HG02870 (cell line): ENCODE measurements at regions not wholly inside any gene's neighbourhood (a gene's known extent, or its start where the extent isn't known, plus 50 kb on each side); places are given as distances from the start of the nearest gene placed in this dataset.
"Not testable (repeated sequence)": the region's sequence is repeated elsewhere in the genome, so short reads cannot be mapped to it uniquely, and the experiment has no call there.

ENCODE experiments used
- ATAC-seq: cut with Tn5 transposase; IDR thresholded peaks from one replicate; pipeline ENCODE4 v1.9.1; 2021; ENCODE audit warnings: mild to moderate bottlenecking, moderate library complexity; ENCODE audit not compliant: unreplicated experiment

DNA sequence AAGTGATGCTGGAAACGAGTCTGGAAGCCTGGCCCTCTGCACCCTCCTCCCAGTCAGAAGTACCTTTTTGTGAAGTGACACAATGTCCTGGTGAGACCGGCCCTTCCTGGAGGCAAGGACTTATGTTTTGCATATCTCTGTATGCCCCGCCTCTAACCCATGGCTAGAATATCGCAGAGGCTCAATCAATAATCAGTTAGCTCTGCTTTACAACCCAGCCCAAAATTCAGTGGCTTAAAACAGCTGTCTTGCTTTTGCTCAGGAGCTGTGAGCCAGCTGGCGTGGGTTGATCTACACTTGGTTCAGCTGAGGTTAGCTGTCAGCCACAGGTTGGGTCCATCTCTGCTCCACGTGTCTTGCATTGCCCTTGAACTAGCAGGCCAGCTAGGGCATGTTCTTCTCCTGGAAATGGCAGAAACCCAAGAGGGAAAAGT is 98.8 kb upstream of the METTL14 start:
- no peak for ATAC-seq

GRCh38 chr4:118587116-118587831 is 97.9 kb upstream of the METTL14 start:
- no peak for ATAC-seq

DNA sequence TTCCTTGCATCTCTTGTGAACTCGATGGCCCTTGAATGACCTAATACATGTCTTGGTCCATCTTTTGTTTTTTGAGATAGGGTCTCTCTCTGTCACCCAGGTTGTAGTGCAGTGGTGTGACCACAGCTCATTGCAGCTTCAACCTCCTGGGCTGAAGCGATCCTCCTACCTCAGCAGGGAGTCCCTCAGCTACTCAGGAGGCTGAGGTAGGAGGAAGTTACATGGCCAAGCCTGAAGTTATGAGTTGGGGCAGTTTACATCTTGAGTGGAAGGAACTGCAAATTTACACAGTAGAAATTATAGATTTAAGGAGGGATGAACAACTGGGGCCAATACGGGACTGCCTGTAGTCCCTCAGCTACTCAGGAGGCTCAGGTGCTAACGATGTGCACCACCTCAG is 97.2 kb upstream of the METTL14 start:
- no peak for ATAC-seq

DNA sequence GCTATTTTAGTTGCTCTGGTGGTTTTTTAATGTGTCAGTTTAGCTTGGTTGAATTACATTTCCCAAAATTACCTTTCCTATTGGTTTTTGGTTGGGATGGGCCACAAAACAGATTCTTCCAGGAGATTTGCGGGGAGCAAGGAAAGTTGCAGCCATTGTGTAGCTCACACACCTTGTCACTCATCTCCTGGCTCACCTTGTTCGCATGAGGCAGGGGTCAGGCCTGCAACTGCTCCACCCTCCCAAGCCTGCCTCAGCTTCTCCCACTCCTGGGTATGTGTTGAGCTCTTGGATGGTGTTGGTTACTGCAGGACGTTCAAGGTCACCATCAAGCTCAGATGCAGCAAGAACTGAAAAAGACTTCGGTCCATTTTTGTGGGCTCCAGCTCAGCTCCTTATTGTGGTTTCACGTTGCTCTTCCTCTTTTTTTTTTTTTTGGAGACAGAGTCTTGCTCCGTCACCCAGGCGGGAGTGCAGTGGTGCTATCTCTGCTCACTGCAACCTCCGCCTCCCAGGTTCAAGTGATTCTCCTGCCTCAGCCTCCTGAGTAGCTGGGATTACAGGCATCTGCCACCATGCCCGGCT is 95.6 kb upstream of the METTL14 start:
- no peak for ATAC-seq

DNA sequence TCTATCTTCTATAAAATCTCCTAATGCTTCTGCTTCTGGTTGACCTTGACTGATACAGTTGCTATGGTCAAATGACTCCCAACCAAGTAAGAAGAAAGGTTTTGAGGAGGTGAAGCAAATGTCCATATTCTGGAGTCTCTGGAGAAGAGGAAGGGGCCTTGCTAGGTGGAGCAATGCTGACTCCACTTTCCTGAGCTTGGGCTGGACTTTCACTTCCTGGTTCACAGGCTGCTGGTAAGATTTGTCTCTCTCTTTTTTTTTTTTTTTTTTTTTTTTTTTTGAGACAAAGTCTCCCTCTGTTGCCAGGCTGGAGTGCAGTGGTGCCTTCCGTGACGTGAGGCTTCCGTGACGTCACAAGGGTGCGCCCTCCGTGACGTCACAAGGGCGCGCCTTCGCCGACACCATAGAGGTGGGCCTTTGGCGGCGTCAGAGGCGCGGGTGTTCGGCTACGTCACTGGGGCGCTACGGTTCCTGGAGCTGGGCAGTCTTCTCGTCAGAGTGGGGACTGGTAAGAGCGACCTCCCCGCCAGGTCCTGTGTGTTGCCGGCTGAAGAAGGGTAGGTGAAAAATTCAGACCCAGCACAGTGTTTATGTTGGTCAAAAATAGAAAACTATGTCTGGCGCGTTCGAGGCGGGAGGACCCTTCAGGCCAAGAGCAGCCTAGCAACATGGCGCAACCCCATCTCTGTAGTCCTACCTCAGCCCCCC is 93.7 kb upstream of the METTL14 start:
- peak; percentile 97 for ATAC-seq

- ATAC-seq: not testable (repeated sequence)
Observed at GRCh38 chr4:118592289-118592688, 92.9 kb upstream of the METTL14 start.

- ATAC-seq: not testable (repeated sequence)
Observed at GRCh38 chr4:118595883-118596282, 89.3 kb upstream of the METTL14 start.

GRCh38 chr4:118625097-118625496 is 60.1 kb upstream of the METTL14 start:
- not testable (repeated sequence) for ATAC-seq

- ATAC-seq: not testable (repeated sequence)
Observed at GRCh38 chr4:118629697-118630096, 55.5 kb upstream of the METTL14 start.

DNA sequence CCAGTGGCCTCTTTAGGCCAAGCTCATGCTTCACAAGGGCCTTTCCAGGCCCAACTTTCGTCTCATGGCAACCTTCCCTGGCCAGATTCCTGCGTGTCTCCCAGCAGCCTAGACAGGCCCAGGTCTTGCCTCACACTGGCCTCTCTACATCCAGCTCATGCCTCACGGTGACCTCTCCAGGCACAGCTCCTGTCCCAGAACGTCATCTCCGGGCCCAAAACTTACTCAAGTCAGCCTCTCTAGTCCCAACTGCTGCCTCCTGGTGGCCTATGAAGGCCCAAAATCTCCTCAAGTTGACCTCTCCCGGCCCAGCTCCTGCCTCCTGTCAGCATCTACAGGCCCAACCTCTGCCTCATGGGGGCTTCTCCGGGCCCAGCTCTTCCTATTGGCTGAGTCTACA is 54.3 kb upstream of the METTL14 start:
- not testable (repeated sequence) for ATAC-seq

GRCh38 chr4:118631321-118632050 is 53.7 kb upstream of the METTL14 start:
- ATAC-seq: not testable (repeated sequence)

DNA sequence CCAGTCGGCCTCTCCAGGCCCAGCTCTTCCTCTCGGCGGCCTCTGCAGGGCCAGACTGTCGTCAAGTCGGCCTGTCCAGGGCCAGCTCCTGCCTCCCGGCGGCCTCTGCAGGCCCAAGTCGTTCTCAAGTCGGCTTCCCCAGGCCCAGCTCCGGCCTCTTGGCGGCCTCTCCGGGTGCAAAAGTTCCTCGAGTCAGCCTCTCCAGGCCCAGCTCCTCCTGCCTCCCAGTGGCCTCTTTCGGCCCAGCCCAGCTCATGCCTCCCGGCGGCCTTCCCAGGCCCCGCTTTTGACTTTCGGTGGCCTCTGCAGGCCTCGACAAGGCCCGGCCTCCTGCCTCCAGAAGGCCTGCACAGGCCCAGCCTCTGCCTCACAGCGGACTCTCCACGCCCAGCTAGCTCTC is 51.7 kb upstream of the METTL14 start:
- not testable (repeated sequence) for ATAC-seq

DNA sequence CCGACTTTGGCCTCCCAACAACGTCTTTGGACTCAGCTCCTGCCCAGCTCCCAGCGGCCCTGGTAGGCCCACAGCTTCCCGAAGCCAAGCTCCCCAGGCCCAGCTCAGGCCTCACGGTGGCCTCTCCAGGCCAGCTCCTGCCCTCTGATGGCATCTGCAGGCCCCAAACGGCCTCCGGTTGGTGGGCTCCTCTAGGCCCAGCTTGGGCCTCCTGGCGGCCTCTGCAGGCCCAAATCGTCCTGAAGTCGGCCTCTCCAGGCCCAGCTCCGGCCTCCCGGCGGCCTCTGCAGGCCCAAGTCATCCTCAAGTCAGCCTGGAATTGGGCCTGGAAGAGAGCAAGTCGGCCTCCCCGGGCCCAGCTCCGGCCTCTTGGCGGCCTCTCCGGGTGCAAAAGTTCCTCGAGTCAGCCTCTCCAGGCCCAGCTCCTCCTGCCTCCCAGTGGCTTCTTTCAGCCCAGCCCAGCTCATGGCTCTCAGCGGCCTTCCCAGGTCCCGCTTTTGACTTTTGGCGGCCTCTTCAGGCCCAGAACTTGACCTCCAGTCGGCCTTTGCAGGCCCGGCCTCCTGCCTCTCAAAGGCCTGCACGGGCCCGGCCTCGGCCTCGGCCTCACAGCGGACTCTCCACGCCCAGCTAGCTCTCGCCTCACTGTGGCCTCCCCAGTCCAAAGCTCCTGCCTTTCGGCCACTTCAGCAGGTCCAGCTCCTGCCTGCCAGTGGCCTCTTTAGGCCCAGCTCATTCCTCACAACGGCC is 50.9 kb upstream of the METTL14 start:
- ATAC-seq: not testable (repeated sequence)
